SK-N-SH (cell line): ENCODE measurements at regions not wholly inside any gene's neighbourhood (a gene's known extent, or its start where the extent isn't known, plus 50 kb on each side); places are given as distances from the start of the nearest gene placed in this dataset.

Source experiments
- CTCF ChIA-PET: fragments of 300-600, 350-600 bp; formaldehyde crosslinking; extraction: SDS; loops from one replicate; lab custom pipeline; 2021; lab: Yijun Ruan, JAX
- POLR2A ChIA-PET: fragments of 350-600 bp; sonication (Branson Sonifier 250); formaldehyde crosslinking; extraction: SDS; loops from one replicate; lab custom pipeline; 2020; ENCODE audit warnings: antibody characterized with exemption, inconsistent platforms; lab: Yijun Ruan, JAX
- DNase-seq: peaks from one replicate; pipeline ENCODE4 v3.0.0; 2012
- H2AFZ ChIP-seq: fragments of 200-600 bp; sonication (generic); 2 replicates; pipeline ENCODE4 v1.8.1; 2016; ENCODE audit warnings: antibody characterized with exemption, mild to moderate bottlenecking, low read depth
- H3F3A ChIP-seq: fragments of 200-600 bp; sonication (generic); replicated peaks from 2 replicates; pipeline ENCODE3; 2016; ENCODE audit warnings: antibody characterized with exemption, mild to moderate bottlenecking; ENCODE audit not compliant: insufficient read depth
- H3K27ac ChIP-seq, 2 experiments: fragments of 200-500 bp in 1 of 2; fragments of 200-600 bp in 1 of 2; sonication (Bioruptor generic) in 1 of 2; sonication (generic), shearing (Covaris generic) in 1 of 2; 2 replicates each; pipeline versions ENCODE4 v1.5.1 to v1.6.1; 2014 to 2016; ENCODE audit warnings: low read depth in 2 of 2, inconsistent platforms in 1 of 2, low read length in 1 of 2, mild to moderate bottlenecking in 1 of 2, mixed read lengths in 1 of 2
- H3K27me3 ChIP-seq: fragments of 200-600 bp; sonication (generic), shearing (Covaris generic); 2 replicates; pipeline ENCODE4 v1.6.1; 2016; ENCODE audit warnings: mixed run types; ENCODE audit not compliant: insufficient read depth
- H3K36me3 ChIP-seq, 2 experiments: fragments of 200-500 bp in 1 of 2; fragments of 200-600 bp in 1 of 2; sonication (Bioruptor generic) in 1 of 2; sonication (generic) in 1 of 2; replicated peaks in 1 of 2; 2 replicates each; pipeline versions ENCODE3 to v1.5.1; 2014 to 2016; ENCODE audit warnings: low read length in 1 of 2, mild to moderate bottlenecking in 1 of 2; ENCODE audit not compliant: insufficient read depth in 2 of 2, control insufficient read depth in 1 of 2
- H3K4me1 ChIP-seq, 2 experiments: fragments of 200-500 bp in 1 of 2; fragments of 200-600 bp in 1 of 2; sonication (Bioruptor generic) in 1 of 2; sonication (generic), shearing (Covaris generic) in 1 of 2; 2 replicates each; pipeline versions ENCODE4 v1.5.1 to v1.6.1; 2014 to 2016; ENCODE audit warnings: low read depth in 1 of 2, low read length in 1 of 2, mixed run types in 1 of 2; ENCODE audit not compliant: insufficient read depth in 2 of 2, control insufficient read depth in 1 of 2
- H3K4me2 ChIP-seq: fragments of 200-600 bp; sonication (generic), shearing (Covaris generic); 2 replicates; pipeline ENCODE4 v1.6.1; 2017; ENCODE audit warnings: mixed run types
- H3K4me3 ChIP-seq, 2 experiments: fragments of 200-500 bp in 1 of 2; fragments of 200-600 bp in 1 of 2; sonication (Bioruptor generic) in 1 of 2; sonication (generic), shearing (Covaris generic) in 1 of 2; 2 replicates each; pipeline versions ENCODE4 v1.5.1 to v1.8.1; 2014 to 2016; ENCODE audit warnings: low read depth in 2 of 2, inconsistent platforms in 1 of 2, low read length in 1 of 2, mild to moderate bottlenecking in 1 of 2, mixed read lengths in 1 of 2, moderate library complexity in 1 of 2
- H3K79me2 ChIP-seq: fragments of 200-600 bp; sonication (generic); 2 replicates; pipeline ENCODE4 v1.8.1; 2017; ENCODE audit warnings: mild to moderate bottlenecking; ENCODE audit not compliant: insufficient read depth
- H3K9ac ChIP-seq: fragments of 200-600 bp; sonication (generic); 2 replicates; pipeline ENCODE4 v1.6.1; 2017; ENCODE audit warnings: mixed run types
- H3K9me2 ChIP-seq: fragments of 200-600 bp; sonication (generic); 2 replicates; pipeline ENCODE4 v1.6.1; 2017; ENCODE audit warnings: mixed run types
- H3K9me3 ChIP-seq: fragments of 200-600 bp; sonication (generic); 2 replicates; pipeline ENCODE4 v1.6.1; 2017; ENCODE audit warnings: mixed run types, mild to moderate bottlenecking, moderate library complexity
- H4K20me1 ChIP-seq: fragments of 200-600 bp; sonication (generic); 2 replicates; pipeline ENCODE4 v1.6.1; 2017; ENCODE audit warnings: mild to moderate bottlenecking, mixed run types; ENCODE audit not compliant: insufficient read depth
- CHD2 ChIP-seq: fragments of 150-350 bp; IDR thresholded peaks from 2 replicates; pipeline ENCODE4 v1.6.1; 2018; ENCODE audit warnings: low read length; ENCODE audit not compliant: partially characterized antibody
- ELF1 ChIP-seq: IDR thresholded peaks from 2 replicates; pipeline ENCODE4 v1.4.0; 2012
- EP300 ChIP-seq, 2 experiments: IDR thresholded peaks; 2 replicates each; pipeline versions ENCODE4 v1.4.0 to v1.6.1; 2012; ENCODE audit warnings: borderline replicate concordance in 1 of 2, low read depth in 1 of 2, low read length in 1 of 2
- FOSL2 ChIP-seq: IDR thresholded peaks from 2 replicates; pipeline ENCODE4 v1.4.0; 2012; ENCODE audit warnings: low read depth, mild to moderate bottlenecking, moderate library complexity, borderline replicate concordance
- FOXJ3 ChIP-seq: sonication (generic); formaldehyde crosslinking; IDR thresholded peaks from 2 replicates; pipeline ENCODE4 v1.5.1; 2020; ENCODE audit warnings: mild to moderate bottlenecking, missing genetic modification reagents
- FOXM1 ChIP-seq: IDR thresholded peaks from 2 replicates; pipeline ENCODE4 v1.4.0; 2012; ENCODE audit warnings: low read depth, mild to moderate bottlenecking
- GABPA ChIP-seq: IDR thresholded peaks from 2 replicates; pipeline ENCODE4 v1.4.0; 2012; ENCODE audit warnings: low read depth, mild to moderate bottlenecking
- GATA2 ChIP-seq: sonication (generic); formaldehyde crosslinking; IDR thresholded peaks from 2 replicates; pipeline ENCODE4 v1.5.0; 2020; ENCODE audit warnings: mild to moderate bottlenecking, missing genetic modification reagents
- MEF2A ChIP-seq: IDR thresholded peaks from 2 replicates; pipeline ENCODE4 v1.4.0; 2012; ENCODE audit warnings: low read depth, borderline replicate concordance
- NFIC ChIP-seq: IDR thresholded peaks from 2 replicates; pipeline ENCODE4 v1.4.0; 2012; ENCODE audit warnings: borderline replicate concordance
- NRF1 ChIP-seq: IDR thresholded peaks from 2 replicates; pipeline ENCODE4 v1.6.1; 2012; ENCODE audit warnings: low read depth, mild to moderate bottlenecking, low read length
- RCOR1 ChIP-seq: fragments of 150-350 bp; IDR thresholded peaks from 2 replicates; pipeline ENCODE4 v1.6.1; 2017; ENCODE audit warnings: antibody characterized with exemption, low read length
- RFX5 ChIP-seq: IDR thresholded peaks from 2 replicates; pipeline ENCODE4 v1.6.1; 2012; ENCODE audit warnings: mild to moderate bottlenecking, improper control_type of control experiment, low read length
- RXRA ChIP-seq: IDR thresholded peaks from 2 replicates; pipeline ENCODE4 v1.4.0; 2012; ENCODE audit warnings: low read depth, mild to moderate bottlenecking, borderline replicate concordance
- SMC3 ChIP-seq: IDR thresholded peaks from 2 replicates; pipeline ENCODE4 v1.6.1; 2012; ENCODE audit warnings: low read depth, low read length, improper control_type of control experiment
- TAF1 ChIP-seq: IDR thresholded peaks from 2 replicates; pipeline ENCODE4 v1.6.1; 2012; ENCODE audit warnings: low read depth, mild to moderate bottlenecking, low read length, moderate library complexity, borderline replicate concordance
- TCF12 ChIP-seq: IDR thresholded peaks from 2 replicates; pipeline ENCODE4 v1.4.0; 2012
- TEAD4 ChIP-seq: IDR thresholded peaks from 2 replicates; pipeline ENCODE4 v1.4.0; 2012; ENCODE audit warnings: mild to moderate bottlenecking, borderline replicate concordance; ENCODE audit not compliant: insufficient read depth
- YY1 ChIP-seq: IDR thresholded peaks from 2 replicates; pipeline ENCODE4 v1.4.0; 2012; ENCODE audit warnings: low read depth, mild to moderate bottlenecking
- WGBS: methylation state at CpG from one replicate; pipeline ENCODE4 v1.1.6; 2017; ENCODE audit warnings: low lambda C conversion rate; 5-methylcytosine and 5-hydroxymethylcytosine counted together
- TF ChIP-seq, protein P1 (sequence below): fragments of 150-350 bp; IDR thresholded peaks from 2 replicates; pipeline ENCODE4 v1.6.1; 2016; ENCODE audit warnings: mild to moderate bottlenecking, low read depth, low read length
- TF ChIP-seq, protein P2 (sequence below): IDR thresholded peaks from 2 replicates; pipeline ENCODE4 v1.4.0; 2012; ENCODE audit warnings: low read depth, borderline replicate concordance
- TF ChIP-seq, protein P3 (sequence below): IDR thresholded peaks from 2 replicates; pipeline ENCODE4 v1.4.0; 2012; ENCODE audit warnings: low read depth, borderline replicate concordance

DNA sequence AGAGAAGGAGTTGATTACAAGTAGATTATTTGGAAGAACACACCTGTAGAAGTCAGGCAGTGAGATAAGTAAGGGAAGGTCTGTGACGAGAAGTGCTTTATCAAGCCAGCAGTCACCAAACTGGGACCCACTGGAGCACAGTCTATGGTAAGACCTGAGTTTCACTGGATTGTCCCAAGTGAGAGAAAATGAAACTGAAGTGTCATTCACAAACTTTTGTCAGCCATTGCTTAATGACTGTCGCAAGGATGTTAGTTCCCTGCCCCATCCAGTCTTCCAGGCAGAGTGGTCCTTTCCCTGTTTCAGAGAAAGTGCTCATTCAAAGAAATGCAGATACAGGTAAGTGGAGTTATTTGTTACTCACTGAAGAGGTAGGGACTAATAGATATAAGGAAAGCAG, 728.0 kb upstream of the TENM4 start:
- no peaks in the 10 kb centered on the region for H3K79me2 ChIP-seq
- no peak overlapping the region for H3K9ac ChIP-seq
- DNase-seq, result no peak
- CTCF ChIA-PET, result no interaction called here
- no peak overlapping the region for H3K4me2 ChIP-seq
- no peak overlapping the region for H3K4me3 ChIP-seq
- no peaks in the 10 kb centered on the region for H3F3A ChIP-seq
- no peaks in the 10 kb centered on the region for H3K36me3 ChIP-seq
- no peaks in the 10 kb centered on the region for H3K27me3 ChIP-seq
- no peaks in the 10 kb centered on the region for H4K20me1 ChIP-seq
- H3K9me2 ChIP-seq, result no peaks in the 10 kb centered on the region
- TF ChIP-seq RFX5, result no peak
- TF ChIP-seq MEF2A, result no peak
- TF ChIP-seq GATA2, result no peak
- TF ChIP-seq NRF1, result no peak
- no peak for TF ChIP-seq GABPA
- no peak for TF ChIP-seq FOSL2
- TF ChIP-seq, protein P1, sequence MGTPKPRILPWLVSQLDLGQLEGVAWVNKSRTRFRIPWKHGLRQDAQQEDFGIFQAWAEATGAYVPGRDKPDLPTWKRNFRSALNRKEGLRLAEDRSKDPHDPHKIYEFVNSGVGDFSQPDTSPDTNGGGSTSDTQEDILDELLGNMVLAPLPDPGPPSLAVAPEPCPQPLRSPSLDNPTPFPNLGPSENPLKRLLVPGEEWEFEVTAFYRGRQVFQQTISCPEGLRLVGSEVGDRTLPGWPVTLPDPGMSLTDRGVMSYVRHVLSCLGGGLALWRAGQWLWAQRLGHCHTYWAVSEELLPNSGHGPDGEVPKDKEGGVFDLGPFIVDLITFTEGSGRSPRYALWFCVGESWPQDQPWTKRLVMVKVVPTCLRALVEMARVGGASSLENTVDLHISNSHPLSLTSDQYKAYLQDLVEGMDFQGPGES, result no peak
- no peak for TF ChIP-seq RCOR1
- H3K9me3 ChIP-seq, result no peaks in the 10 kb centered on the region
- POLR2A ChIA-PET, result no interaction called here
- no peak overlapping the region for H3K27ac ChIP-seq
- H2AFZ ChIP-seq, result no peak overlapping the region
- no peaks in the 10 kb centered on the region for H3K4me1 ChIP-seq
- 49% methylated on average over 2 of the region's 2 CpGs for WGBS

DNA sequence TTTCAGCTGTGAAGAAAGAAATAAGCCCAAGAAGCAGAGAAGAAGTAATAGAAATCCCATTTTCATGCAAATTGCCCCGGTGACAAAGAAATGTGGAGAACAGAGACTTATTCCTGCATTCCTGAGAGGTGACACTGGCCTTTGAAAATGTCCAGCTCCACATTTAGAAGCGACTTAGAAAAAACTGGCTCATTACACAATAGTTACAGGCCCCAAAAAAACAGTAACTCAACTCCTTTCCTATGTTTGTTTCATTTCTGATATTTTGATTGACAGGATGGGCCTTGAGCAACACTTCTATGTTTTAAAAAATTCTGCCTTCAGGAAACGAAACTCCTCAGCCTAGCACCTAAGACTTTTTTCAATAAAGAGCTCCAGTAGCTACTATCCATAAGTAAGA, 726.9 kb upstream of the TENM4 start:
- ChIA-PET POLR2A (no interaction called here), CTCF (no interaction called here)
- WGBS, result 15% methylated on average over 3 of the region's 3 CpGs
- Histone ChIP-seq H3K4me2 (no peak overlapping the region), H3K79me2 (no peaks in the 10 kb centered on the region), H3K4me3 (no peak overlapping the region), H3K4me1 (no peaks in the 10 kb centered on the region), H3K9me2 (no peaks in the 10 kb centered on the region), H3K36me3 (no peaks in the 10 kb centered on the region), H3K9ac (no peak overlapping the region), H2AFZ (no peak overlapping the region), H3K27ac (no peak overlapping the region), H4K20me1 (no peaks in the 10 kb centered on the region), H3K27me3 (no peaks in the 10 kb centered on the region), H3F3A (no peaks in the 10 kb centered on the region), H3K9me3 (no peaks in the 10 kb centered on the region)
- DNase-seq, result no peak
- TF ChIP-seq YY1 (no peak), TCF12 (no peak), SMC3 (no peak), FOXM1 (no peak), CHD2 (no peak), RCOR1 (no peak), TEAD4 (no peak), NFIC (no peak), RXRA (no peak), EP300 (IDR thresholded peaks at IDR 0.05; ENCODE audit: borderline replicate concordance in 1 of 2, low read depth in 1 of 2, low read length in 1 of 2) (no peak), MEF2A (no peak), ELF1 (no peak), TAF1 (no peak), FOXJ3 (no peak)
- TF ChIP-seq, protein P1, result no peak
- TF ChIP-seq, protein P2, sequence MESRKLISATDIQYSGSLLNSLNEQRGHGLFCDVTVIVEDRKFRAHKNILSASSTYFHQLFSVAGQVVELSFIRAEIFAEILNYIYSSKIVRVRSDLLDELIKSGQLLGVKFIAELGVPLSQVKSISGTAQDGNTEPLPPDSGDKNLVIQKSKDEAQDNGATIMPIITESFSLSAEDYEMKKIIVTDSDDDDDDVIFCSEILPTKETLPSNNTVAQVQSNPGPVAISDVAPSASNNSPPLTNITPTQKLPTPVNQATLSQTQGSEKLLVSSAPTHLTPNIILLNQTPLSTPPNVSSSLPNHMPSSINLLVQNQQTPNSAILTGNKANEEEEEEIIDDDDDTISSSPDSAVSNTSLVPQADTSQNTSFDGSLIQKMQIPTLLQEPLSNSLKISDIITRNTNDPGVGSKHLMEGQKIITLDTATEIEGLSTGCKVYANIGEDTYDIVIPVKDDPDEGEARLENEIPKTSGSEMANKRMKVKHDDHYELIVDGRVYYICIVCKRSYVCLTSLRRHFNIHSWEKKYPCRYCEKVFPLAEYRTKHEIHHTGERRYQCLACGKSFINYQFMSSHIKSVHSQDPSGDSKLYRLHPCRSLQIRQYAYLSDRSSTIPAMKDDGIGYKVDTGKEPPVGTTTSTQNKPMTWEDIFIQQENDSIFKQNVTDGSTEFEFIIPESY, result no peak
- TF ChIP-seq, protein P3, sequence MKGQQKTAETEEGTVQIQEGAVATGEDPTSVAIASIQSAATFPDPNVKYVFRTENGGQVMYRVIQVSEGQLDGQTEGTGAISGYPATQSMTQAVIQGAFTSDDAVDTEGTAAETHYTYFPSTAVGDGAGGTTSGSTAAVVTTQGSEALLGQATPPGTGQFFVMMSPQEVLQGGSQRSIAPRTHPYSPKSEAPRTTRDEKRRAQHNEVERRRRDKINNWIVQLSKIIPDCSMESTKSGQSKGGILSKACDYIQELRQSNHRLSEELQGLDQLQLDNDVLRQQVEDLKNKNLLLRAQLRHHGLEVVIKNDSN, result no peak
